CD4-positive, alpha-beta memory T cell (primary cell): ENCODE measurements at regions not wholly inside any gene's neighbourhood (a gene's known extent, or its start where the extent isn't known, plus 50 kb on each side); places are given as distances from the start of the nearest gene placed in this dataset.

Experiments used
- CTCF ChIA-PET: fragments of 350-600 bp; sonication (Branson Sonifier 250); formaldehyde crosslinking; loops from one replicate; lab custom pipeline; 2021; ENCODE audit warnings: inconsistent platforms; ENCODE audit not compliant: partially characterized antibody; lab: Charles Lee
- POLR2A ChIA-PET: fragments of 350-600 bp; sonication (Branson Sonifier 250); formaldehyde crosslinking; loops from one replicate; lab custom pipeline; 2021; ENCODE audit not compliant: partially characterized antibody; lab: Charles Lee
- DNase-seq, 5 donors: peaks; one replicate each; pipeline versions ENCODE4 v3.0.0 to v3.0.0-alpha.2; 2020 to 2022; ENCODE audit warnings: mixed read lengths in 1 of 5
- H3K27ac ChIP-seq: one replicate; pipeline ENCODE4 v1.7.0; 2013; ENCODE audit warnings: low read depth, low read length
- H3K27me3 ChIP-seq: 2 replicates; pipeline ENCODE4 v1.7.0; 2013; ENCODE audit warnings: mild to moderate bottlenecking, low read length, moderate library complexity; ENCODE audit not compliant: insufficient read depth
- H3K36me3 ChIP-seq: 2 replicates; pipeline ENCODE4 v1.7.0; 2013; ENCODE audit warnings: mild to moderate bottlenecking, low read length, moderate library complexity; ENCODE audit not compliant: insufficient read depth
- H3K4me1 ChIP-seq: 2 replicates; pipeline ENCODE4 v1.7.0; 2013; ENCODE audit warnings: mild to moderate bottlenecking, low read length, moderate library complexity; ENCODE audit not compliant: insufficient read depth
- H3K4me3 ChIP-seq, 2 donors: one replicate each; pipeline ENCODE4 v1.7.0; 2013; ENCODE audit warnings: low read length in 2 of 2, mild to moderate bottlenecking in 1 of 2
- H3K9me3 ChIP-seq, 2 donors: one replicate each; pipeline ENCODE4 v1.7.0; 2013; ENCODE audit warnings: low read length in 2 of 2, control low read depth in 1 of 2; ENCODE audit not compliant: control insufficient read depth in 1 of 2
- H3K27ac Mint-ChIP-seq, 7 donors: one replicate each; pipeline ENCODE4 v1.8.0; 2020 to 2021; ENCODE audit warnings: mixed read lengths in 7 of 7, mild to moderate bottlenecking in 6 of 7, inconsistent platforms in 3 of 7, moderate library complexity in 3 of 7
- H3K27me3 Mint-ChIP-seq, 2 donors: one replicate each; pipeline ENCODE4 v1.8.0; 2020 to 2021; ENCODE audit warnings: mixed read lengths in 2 of 2
- H3K36me3 Mint-ChIP-seq, 2 donors: one replicate each; pipeline ENCODE4 v1.8.0; 2020 to 2021; ENCODE audit warnings: mixed read lengths in 2 of 2, inconsistent platforms in 1 of 2, mild to moderate bottlenecking in 1 of 2
- H3K4me1 Mint-ChIP-seq, 4 donors: one replicate each; pipeline ENCODE4 v1.8.0; 2020 to 2021; ENCODE audit warnings: mixed read lengths in 4 of 4, mild to moderate bottlenecking in 1 of 4
- H3K4me3 Mint-ChIP-seq, 8 donors: one replicate each; pipeline ENCODE4 v1.8.0; 2020 to 2021; ENCODE audit warnings: mixed read lengths in 8 of 8, mild to moderate bottlenecking in 7 of 8, moderate library complexity in 6 of 8, inconsistent platforms in 3 of 8
- H3K9me3 Mint-ChIP-seq, 8 donors: one replicate each; pipeline ENCODE4 v1.8.0; 2020 to 2021; ENCODE audit warnings: mixed read lengths in 8 of 8, mild to moderate bottlenecking in 5 of 8, inconsistent platforms in 3 of 8, moderate library complexity in 1 of 8
- intact Hi-C: fragments of 100-400 bp; cut with micrococcal nuclease; formaldehyde crosslinking; loops from one replicate; pipeline ENCODE4 v1.15.1; 2023

GRCh38 chr4:111633663-111634266, 511.5 kb upstream of the FAM241A start:
- Histone ChIP-seq H3K9me3 (no peaks in the 10 kb centered on the region), H3K27ac (no peak overlapping the region), H3K4me1 (no peaks in the 10 kb centered on the region), H3K4me3 (no peak overlapping the region), H3K36me3 (no peaks in the 10 kb centered on the region), H3K27me3 (no peaks in the 10 kb centered on the region)
- Mint-ChIP-seq H3K9me3 (peaks cover 0 to 4% (median 3%) of the 10 kb centered on the region in 8 donors), H3K36me3 (no peaks in the 10 kb centered on the region), H3K27ac (no peak overlapping the region), H3K27me3 (no peaks in the 10 kb centered on the region), H3K4me3 (no peak overlapping the region), H3K4me1 (no peaks in the 10 kb centered on the region)
- no peak for DNase-seq
- ChIA-PET CTCF (no interaction called here), POLR2A (no interaction called here)
- intact Hi-C loops = no loop called here

DNA sequence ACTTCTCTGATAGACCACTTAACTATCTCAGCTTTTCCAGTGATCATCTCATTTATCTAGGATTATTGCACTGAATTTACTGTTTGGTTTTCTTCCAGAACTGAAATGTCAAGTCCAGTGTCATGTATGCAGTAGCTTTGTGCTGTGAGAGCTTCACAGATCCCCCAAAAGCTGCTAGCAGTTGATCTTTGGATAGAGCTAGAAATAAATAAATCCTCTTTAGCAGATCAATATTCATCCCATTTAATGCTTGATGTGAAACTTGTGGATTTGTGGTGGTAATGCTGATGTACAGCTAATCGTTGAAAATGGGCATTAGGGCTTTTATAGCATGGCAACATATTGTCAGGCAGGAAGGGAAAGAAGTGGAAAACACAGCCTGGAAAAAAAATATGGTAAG, 509.6 kb upstream of the FAM241A start:
- no peak overlapping the region for H3K4me3 ChIP-seq
- H3K27me3 ChIP-seq = no peaks in the 10 kb centered on the region
- no peaks in the 10 kb centered on the region for H3K4me1 ChIP-seq
- CTCF ChIA-PET = no interaction called here
- Mint-ChIP-seq H3K4me3 (no peak overlapping the region), H3K27me3 (no peaks in the 10 kb centered on the region), H3K36me3 (no peaks in the 10 kb centered on the region), H3K4me1 (no peaks in the 10 kb centered on the region), H3K9me3 (peaks cover 0 to 4% (median under 1%) of the 10 kb centered on the region in 8 donors), H3K27ac (no peak overlapping the region)
- H3K36me3 ChIP-seq = no peaks in the 10 kb centered on the region
- POLR2A ChIA-PET = no interaction called here
- no peak for DNase-seq
- intact Hi-C loops = no loop called here
- no peak overlapping the region for H3K27ac ChIP-seq
- H3K9me3 ChIP-seq = no peaks in the 10 kb centered on the region

DNA sequence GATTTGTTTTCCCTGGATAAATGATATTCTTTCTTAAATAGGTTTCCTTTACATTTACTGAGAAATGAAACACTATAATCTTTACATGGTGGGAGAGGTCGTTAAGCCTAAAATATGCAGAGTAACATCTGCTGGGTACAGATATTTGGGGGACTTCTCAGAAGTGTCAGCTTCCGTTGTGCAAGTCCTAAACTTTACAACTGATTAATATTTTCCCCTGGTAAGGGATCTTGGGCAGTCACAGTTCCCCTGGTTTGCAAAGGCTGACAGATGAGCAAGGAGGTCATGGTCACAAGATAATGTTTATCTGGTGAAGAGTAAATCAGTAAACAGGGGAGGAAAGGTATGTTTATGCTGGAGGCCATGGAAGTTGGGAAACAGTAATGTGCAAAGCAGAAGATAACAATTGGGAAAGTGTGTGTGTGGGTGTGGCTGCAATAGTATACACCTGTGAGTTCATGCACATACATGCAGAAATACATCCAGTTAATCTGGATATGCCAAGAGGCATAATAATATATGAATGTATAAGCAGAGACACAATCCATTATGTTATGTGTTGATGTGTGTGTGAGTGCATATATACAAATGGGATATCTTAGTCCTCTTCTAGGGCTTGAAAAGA, 508.2 kb upstream of the FAM241A start:
- Histone ChIP-seq H3K4me3 (no peak overlapping the region), H3K9me3 (no peaks in the 10 kb centered on the region), H3K36me3 (no peaks in the 10 kb centered on the region), H3K27me3 (no peaks in the 10 kb centered on the region), H3K4me1 (no peaks in the 10 kb centered on the region), H3K27ac (no peak overlapping the region)
- no peak overlapping the region for H3K4me3 Mint-ChIP-seq
- no peaks in the 10 kb centered on the region for H3K36me3 Mint-ChIP-seq
- no peak for DNase-seq
- ChIA-PET CTCF (no interaction called here), POLR2A (no interaction called here)
- no peaks in the 10 kb centered on the region for H3K27me3 Mint-ChIP-seq
- intact Hi-C loops = no loop called here
- peaks cover 0 to 4% (median 0%) of the 10 kb centered on the region in 8 donors for H3K9me3 Mint-ChIP-seq
- no peak overlapping the region for H3K27ac Mint-ChIP-seq
- no peaks in the 10 kb centered on the region for H3K4me1 Mint-ChIP-seq

DNA sequence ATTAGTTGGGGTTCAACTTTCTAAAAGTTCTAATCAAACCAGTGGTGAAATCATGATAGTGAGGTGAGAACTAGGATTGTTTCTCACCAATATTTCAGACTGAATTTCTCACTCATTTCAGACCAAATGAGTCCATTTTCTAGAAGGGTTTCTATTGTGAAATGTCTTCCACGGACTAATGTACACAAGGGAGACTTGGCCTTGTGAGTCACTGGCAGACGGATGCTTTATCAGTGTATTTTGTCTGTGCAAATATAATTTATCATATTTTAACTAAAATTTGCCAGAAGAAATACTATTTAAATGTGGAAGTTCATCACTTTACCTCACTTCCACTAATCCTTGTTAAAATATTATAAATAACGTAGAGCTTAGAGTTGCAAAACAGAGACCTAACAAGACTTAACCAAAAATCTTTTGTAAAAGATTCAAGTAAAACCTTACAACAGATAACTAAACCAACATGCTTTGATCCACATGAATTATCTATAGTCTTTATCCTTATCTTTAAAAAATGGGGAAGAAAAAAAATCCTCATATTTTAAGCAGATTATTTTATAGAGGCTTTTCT, 506.0 kb upstream of the FAM241A start:
- Histone ChIP-seq H3K9me3 (no peaks in the 10 kb centered on the region), H3K27me3 (no peaks in the 10 kb centered on the region), H3K4me1 (no peaks in the 10 kb centered on the region), H3K27ac (no peak overlapping the region), H3K36me3 (no peaks in the 10 kb centered on the region), H3K4me3 (no peak overlapping the region)
- Mint-ChIP-seq H3K9me3 (peaks cover 0 to 4% (median 0%) of the 10 kb centered on the region in 8 donors), H3K27ac (no peak overlapping the region), H3K36me3 (no peaks in the 10 kb centered on the region), H3K27me3 (no peaks in the 10 kb centered on the region), H3K4me1 (no peaks in the 10 kb centered on the region), H3K4me3 (no peak overlapping the region)
- intact Hi-C loops = no loop called here
- ChIA-PET CTCF (no interaction called here), POLR2A (no interaction called here)
- DNase-seq = no peak

DNA sequence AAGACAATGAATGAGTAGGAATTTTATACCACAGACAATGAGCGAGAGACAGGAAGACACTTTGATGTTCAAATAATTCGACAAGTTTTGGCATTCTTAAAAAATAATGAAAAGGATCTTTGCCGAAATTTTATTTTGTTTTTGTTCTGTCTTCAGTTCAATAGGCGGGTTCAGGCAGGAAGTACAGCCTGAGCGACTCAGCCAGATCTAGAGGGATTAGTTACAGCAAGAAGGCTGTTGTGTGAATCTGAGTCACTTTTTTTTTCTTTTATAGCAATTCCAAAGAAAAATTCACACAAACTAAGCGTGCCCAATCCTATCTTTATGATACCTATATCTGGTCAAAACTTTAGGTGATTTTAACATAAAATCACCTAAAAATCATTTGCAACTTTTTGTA, 505.4 kb upstream of the FAM241A start:
- no peak overlapping the region for H3K4me3 Mint-ChIP-seq
- no peaks in the 10 kb centered on the region for H3K9me3 ChIP-seq
- H3K27me3 Mint-ChIP-seq = no peaks in the 10 kb centered on the region
- intact Hi-C loops = no loop called here
- H3K36me3 ChIP-seq = no peaks in the 10 kb centered on the region
- no peaks in the 10 kb centered on the region for H3K27me3 ChIP-seq
- CTCF ChIA-PET = no interaction called here
- H3K4me1 ChIP-seq = no peaks in the 10 kb centered on the region
- H3K9me3 Mint-ChIP-seq = peaks cover 0 to 4% (median 0%) of the 10 kb centered on the region in 8 donors
- no peaks in the 10 kb centered on the region for H3K36me3 Mint-ChIP-seq
- no peaks in the 10 kb centered on the region for H3K4me1 Mint-ChIP-seq
- H3K4me3 ChIP-seq = no peak overlapping the region
- DNase-seq = no peak
- POLR2A ChIA-PET = no interaction called here
- H3K27ac Mint-ChIP-seq = no peak overlapping the region
- H3K27ac ChIP-seq = no peak overlapping the region

DNA sequence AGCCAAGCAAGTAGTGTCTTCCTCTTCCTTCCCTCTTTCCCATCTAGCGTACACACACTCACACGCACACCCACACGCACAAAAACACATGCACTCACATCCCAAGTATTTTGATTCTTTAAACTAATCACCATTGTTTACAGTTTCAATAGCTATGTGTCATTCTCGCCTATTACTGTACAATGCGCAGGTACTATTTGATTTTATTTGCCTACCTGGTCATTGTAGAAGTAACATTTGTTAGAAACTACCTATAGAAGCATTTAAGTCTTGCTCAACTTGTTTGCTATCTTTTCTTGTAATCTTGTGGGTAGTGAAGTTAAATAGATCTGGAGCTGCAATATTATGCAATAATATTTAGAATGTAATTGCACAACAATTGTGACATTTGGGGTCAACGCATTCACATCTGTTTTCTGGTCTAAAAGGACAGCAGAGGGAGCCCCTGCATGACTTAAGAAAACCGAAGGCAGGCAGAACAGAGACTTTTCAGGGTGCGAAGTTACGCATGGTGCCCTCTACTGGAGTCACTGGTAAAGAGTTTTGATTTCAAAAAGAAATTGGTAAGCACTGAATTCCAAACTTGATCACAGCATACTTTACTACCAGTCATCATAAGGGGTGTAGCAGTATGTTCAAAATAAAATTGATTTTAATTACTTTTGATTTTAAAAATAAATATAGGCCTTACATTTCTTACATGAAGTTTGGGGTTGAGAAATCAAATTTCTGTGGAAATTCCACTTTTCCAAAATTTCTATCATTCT, 503.3 kb upstream of the FAM241A start:
- no peak overlapping the region for H3K27ac Mint-ChIP-seq
- POLR2A ChIA-PET = no interaction called here
- intact Hi-C loops = no loop called here
- Histone ChIP-seq H3K9me3 (no peaks in the 10 kb centered on the region), H3K4me1 (no peaks in the 10 kb centered on the region), H3K27ac (no peak overlapping the region), H3K4me3 (no peak overlapping the region), H3K36me3 (no peaks in the 10 kb centered on the region), H3K27me3 (no peaks in the 10 kb centered on the region)
- no peaks in the 10 kb centered on the region for H3K27me3 Mint-ChIP-seq
- H3K4me1 Mint-ChIP-seq = no peaks in the 10 kb centered on the region
- H3K9me3 Mint-ChIP-seq = peaks cover 0 to 6% (median 0%) of the 10 kb centered on the region in 8 donors
- no peak overlapping the region for H3K4me3 Mint-ChIP-seq
- no peaks in the 10 kb centered on the region for H3K36me3 Mint-ChIP-seq
- no peak for DNase-seq
- CTCF ChIA-PET = no interaction called here

DNA sequence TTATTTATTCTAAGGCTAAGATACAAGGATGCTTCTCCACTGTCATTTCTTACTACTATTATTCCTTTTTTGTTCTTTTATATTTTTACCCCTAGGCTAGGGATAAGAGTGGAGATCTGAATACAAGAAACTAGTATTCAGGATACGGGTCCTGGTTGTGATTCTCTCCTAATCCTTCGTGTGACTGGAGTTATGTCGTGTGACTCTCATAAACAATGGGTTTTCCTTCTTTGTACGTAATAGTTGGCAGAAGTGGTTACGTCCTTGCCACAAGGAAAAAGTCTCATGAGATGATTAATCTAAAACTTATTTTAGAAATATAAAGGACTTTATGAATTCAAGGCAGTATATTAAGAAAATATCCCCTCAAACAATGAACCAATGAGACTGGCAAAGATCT, 497.2 kb upstream of the FAM241A start:
- intact Hi-C loops = no loop called here
- no peaks in the 10 kb centered on the region for H3K4me1 ChIP-seq
- Mint-ChIP-seq H3K9me3 (peaks cover 0 to 9% (median 2%) of the 10 kb centered on the region in 8 donors), H3K4me3 (no peak overlapping the region), H3K27ac (no peak overlapping the region), H3K36me3 (no peaks in the 10 kb centered on the region), H3K27me3 (no peaks in the 10 kb centered on the region), H3K4me1 (no peaks in the 10 kb centered on the region)
- H3K27me3 ChIP-seq = no peaks in the 10 kb centered on the region
- H3K36me3 ChIP-seq = no peaks in the 10 kb centered on the region
- H3K4me3 ChIP-seq = no peak overlapping the region
- ChIA-PET POLR2A (no interaction called here), CTCF (no interaction called here)
- no peak for DNase-seq
- H3K9me3 ChIP-seq = no peaks in the 10 kb centered on the region
- H3K27ac ChIP-seq = no peak overlapping the region
